ENCODE measurements at regions not wholly inside any gene's neighbourhood (a gene's known extent, or its start where the extent isn't known, plus 50 kb on each side); places are given as distances from the start of the nearest gene placed in this dataset.

- Mint-ChIP-seq H3K4me3 (no peak overlapping the region), H3K27ac (no peak overlapping the region), H3K4me1 (peaks cover 6% of the 10 kb centered on the region), H3K9me3 (no peaks in the 10 kb centered on the region), H3K27me3 (peaks cover 45% of the 10 kb centered on the region), H3K36me3 (no peaks in the 10 kb centered on the region)
- no peak for ATAC-seq
Measured at GRCh38 chr13:106623799-106624460, 56.0 kb upstream of the ARGLU1 start.

GRCh38 chr13:106621833-106622232 lies 53.9 kb upstream of the ARGLU1 start:
- Mint-ChIP-seq H3K4me3 (no peak overlapping the region), H3K4me1 (peaks cover 6% of the 10 kb centered on the region), H3K9me3 (no peaks in the 10 kb centered on the region), H3K27ac (no peak overlapping the region), H3K36me3 (no peaks in the 10 kb centered on the region), H3K27me3 (peaks cover 31% of the 10 kb centered on the region)
- no peak for ATAC-seq

- H3K27ac Mint-ChIP-seq = no peak overlapping the region
- H3K4me3 Mint-ChIP-seq = no peak overlapping the region
Measured at GRCh38 chr13:106619688-106620555, 52.0 kb upstream of the ARGLU1 start.

More at GRCh38 chr13:106619688-106620555, 52.0 kb upstream of the ARGLU1 start:
- peaks cover 6% of the 10 kb centered on the region for H3K4me1 Mint-ChIP-seq
- peak; percentile 60 for ATAC-seq
- no peaks in the 10 kb centered on the region for H3K36me3 Mint-ChIP-seq
- no peaks in the 10 kb centered on the region for H3K9me3 Mint-ChIP-seq
- H3K27me3 Mint-ChIP-seq = peaks cover 15% of the 10 kb centered on the region
